ENCODE measurements at regions not wholly inside any gene's neighbourhood (a gene's known extent, or its start where the extent isn't known, plus 50 kb on each side); places are given as distances from the start of the nearest gene placed in this dataset.

DNA sequence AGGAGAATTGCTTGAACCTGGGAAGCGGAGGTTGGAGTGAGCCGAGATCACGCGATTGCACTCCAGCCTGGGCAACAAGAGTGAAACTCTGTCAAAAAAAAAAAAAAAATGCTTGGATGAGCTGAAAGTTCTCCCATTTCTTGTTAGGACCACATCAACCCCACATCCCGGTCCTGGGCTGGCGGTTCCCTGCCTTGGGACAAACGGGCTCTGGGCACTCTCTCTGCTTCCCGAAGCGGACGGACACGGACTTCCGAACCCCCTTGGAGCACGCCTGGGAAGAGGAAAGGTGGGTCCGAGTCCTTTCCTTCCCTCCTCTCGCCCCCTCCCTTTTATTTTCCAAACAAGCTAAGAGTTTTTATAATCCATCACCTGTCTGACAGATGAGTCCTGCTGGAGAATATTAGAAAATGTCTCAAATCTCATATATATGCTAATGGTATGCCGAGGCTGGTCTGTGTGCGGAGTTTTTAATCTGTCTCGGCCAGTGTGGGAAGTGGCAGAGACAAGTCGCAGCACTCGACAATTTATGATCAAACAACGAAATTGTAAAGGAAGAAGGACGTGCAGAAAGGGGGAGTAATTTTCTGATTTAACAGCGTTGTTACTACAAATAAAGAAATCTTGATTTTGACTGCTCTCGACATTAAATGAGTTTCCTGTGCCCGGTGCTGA is 257.9 kb upstream of the IRX4 start:
- DNase-seq (ENCODE audit: low spot score): peak; percentile 55
- intact Hi-C loops (cut with DNase I): no loop called here

DNA sequence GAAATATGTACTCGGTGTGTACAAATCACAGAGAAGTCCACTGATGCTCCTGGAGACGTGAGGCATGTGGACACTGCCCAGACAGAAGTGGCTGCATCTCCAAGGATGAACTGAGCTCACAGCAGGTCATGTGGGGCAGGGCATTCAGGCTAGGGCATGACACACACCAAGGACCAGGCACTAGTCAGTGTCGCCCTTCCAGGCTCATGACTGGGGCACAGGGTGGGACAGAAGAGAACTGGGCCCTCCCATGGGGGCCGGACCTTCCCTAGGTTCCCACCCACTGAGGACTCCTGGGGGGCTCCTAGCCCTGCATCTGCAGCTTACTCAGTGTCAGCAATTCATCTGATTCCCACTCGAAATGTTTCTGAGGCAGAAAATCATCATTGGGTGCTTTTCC is 256.8 kb upstream of the IRX4 start:
- peak; percentile 63 for DNase-seq (ENCODE audit: low spot score)
- intact Hi-C loops (cut with DNase I): no loop called here

DNA sequence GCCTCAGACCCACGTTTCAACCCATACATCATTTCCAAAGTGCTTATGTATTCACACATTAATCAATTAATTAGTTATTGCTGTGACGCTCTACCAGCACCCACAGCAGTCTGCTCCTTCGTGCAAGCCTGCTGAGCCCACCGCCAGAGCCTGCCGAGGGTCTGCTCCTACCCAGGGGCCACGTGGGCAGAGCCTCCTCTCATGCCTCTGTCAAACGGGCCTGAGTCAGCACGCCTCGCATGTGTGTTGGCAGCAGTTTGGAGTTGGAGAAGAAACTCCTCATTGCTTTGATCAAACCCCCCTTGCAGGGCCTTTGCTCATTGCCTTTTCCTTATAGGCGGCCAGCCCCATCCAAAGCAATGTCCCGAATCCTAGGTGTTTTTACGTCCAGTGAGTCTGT is 256.2 kb upstream of the IRX4 start:
- peak; percentile 62 for DNase-seq (ENCODE audit: low spot score)

DNA sequence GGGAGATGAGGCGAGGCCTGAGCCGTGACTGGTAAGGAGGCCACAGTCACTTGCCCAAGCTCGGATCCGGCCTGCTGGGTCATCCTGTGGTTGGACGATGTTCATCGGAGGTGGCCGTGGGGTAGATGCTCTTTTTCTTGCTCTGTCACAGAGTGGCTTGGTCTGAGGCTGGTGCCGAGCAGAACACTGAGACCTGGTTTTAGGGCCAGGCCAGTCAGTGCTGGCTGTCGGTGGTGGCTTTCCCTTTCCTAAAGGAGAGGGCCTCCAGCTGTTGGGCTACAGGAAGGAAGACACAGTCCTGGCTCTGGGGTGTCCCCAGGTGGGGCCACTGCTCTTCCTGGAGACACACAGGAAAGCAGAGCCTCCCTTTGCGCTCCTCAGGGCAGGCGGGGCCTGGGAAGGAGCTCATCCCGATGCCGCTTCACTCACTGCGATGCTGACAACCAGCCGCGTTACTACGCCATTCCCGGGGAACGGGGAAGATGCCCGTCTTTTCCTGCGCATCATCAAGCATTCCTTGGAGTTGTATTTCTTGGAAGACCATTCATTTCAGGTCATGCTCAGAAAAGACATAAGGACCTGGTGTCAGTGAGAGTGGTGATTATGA is 254.8 kb upstream of the IRX4 start:
- intact Hi-C loops (cut with DNase I): no loop called here
- peak; percentile 35 for DNase-seq (ENCODE audit: low spot score)

More for the DNA sequence above, 256.2 kb upstream of the IRX4 start:
- intact Hi-C loops (cut with DNase I): no loop called here

DNA sequence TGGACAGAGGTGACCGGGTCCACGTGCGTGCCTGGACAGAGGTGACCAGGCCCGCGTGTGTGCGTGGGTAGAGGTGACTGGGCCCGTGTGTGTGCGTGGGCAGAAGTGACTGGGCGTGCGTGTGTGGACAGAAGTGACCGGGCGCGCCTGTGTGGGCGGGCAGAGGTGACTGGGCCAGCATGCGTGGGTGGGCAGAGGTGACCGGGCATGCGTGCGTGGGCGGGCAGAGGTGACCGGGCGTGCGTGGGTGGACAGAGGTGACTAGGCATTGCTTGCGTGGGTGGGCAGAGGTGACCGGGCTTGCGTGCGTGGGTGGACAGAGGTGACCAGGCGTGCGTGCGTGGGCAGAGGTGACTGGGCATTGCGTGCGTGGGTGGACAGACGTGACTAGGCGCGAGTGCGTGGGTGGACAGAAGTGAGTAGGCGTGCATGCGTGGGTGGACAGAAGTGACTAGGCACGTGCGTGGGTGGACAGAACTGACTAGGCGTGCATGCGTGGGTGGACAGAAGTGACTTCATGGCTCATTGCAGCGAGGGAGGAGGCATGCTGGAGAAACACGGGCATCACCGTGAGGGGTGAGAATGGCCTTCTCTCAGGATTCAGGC is 254.1 kb upstream of the IRX4 start:
- DNase-seq (ENCODE audit: low spot score): peak; percentile 56
- intact Hi-C loops (cut with DNase I): no loop called here

DNA sequence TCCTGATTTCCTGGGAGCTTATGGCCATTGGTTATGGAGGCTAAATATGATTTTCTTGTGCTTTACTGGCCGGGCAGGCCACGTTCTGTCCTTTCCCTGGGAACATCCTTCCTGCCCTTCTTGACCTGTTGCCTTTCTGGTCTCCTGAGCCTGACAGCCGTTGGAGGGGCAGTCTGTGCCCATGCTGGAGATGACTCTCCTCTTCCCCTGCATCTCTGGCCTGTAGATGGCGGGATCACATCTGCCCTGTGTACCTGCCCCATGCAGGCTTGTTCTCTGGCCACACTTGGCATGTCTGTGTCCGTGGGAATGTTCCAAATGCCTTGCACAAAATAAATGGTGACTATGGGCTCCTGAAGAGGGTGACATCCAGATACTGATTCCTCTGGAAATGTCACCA is 253.1 kb upstream of the IRX4 start:
- intact Hi-C loops (cut with DNase I): no loop called here
- peak; percentile 38 for DNase-seq (ENCODE audit: low spot score)

DNA sequence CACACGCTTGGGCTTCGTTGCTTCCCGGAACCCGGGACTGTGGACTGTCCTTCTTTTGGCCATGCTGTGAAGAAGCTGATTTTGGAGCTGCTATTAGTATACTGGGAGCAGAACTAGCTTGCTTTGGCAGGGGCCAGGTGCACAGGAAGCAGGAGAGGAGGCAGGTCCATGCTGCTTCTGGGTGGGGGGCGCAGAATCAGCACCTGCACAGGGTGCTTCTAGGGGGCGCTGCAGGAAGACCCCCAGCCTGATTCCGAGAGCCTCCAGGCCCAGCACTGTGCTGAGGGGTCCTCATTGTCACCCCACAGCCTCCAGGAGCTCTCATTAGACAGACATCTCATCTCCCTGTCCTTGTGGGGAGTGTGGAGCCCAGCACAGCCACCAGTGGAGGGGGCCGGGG is 252.6 kb upstream of the IRX4 start:
- peak; percentile 67 for DNase-seq (ENCODE audit: low spot score)
- intact Hi-C loops (cut with DNase I): no loop called here

DNA sequence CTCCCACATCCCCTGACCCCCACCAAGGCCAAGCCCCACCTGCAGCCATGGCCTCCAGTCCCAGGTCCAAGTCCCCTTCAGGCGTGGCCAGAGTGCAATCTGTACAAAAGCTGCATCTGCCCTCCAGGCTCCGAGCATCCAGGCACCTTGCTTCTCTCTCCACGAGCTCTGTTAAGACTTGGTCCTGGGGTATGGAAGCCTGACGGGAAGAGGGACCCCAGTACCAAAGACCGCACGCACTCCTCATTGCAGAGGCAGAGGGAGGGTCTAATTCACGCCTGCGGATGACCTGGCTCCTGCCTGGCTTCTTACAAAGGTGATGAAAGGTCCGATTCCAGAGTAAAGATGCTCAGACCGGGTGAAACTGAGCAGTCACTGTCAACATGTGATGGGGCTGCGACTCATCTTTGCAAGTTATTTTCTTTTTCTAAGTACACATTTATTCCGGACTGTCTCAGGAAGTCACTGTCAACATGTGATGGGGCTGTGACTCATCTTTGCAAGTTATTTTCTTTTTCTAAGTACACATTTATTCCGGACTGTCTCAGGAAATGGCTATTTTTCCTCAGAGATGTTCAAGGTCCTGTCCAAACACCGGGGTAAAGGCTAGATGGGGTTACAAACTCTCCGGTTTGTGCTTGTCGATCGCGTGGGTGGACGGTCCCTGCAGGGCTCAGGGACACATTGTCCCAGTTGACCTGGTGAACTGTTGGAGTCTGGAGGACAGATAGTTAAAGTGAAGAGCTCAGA is 252.0 kb upstream of the IRX4 start:
- DNase-seq (ENCODE audit: low spot score): peak; percentile 47
- intact Hi-C loops (cut with DNase I): no loop called here

DNA sequence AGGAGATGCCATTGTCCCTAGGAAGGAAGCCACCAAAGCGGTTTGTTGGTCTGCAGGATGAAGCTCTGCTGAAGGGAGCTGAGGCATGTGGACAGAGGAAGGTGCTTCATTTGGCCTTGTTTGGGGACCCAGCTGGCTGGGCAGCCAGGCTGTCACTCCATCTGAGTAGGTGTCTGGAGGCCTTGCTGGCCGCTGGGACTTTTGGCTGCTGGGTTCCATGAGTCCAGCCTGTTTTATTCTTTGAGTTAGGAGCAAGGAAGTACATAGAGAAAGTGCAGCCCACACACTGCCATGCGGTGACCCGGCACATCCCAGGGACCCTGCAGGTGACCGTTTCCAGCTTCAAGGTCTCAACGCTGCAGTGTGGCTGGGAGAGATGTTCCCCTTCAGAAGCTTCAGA is 251.2 kb upstream of the IRX4 start:
- no peak for DNase-seq (ENCODE audit: low spot score)
- intact Hi-C loops (cut with DNase I): no loop called here

DNA sequence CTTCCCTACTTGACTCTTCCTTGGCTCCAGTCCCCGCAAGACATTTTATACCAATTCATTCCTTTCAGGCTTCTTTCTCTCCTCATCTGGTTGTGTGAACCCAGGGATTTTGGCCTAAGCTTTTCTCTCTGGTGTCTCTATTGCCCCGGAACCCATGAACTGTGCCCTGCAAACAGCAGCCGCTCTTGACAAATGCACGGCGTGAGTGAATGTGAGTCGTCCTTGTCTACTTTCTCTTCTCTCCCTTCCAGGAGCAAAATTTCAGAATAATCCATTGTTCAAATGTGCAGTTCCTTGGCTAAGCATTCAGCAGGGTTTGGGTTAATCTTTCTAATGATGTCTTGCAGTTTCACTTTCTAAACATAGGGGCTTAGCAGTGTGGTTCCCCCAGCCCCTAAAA is 250.4 kb upstream of the IRX4 start:
- DNase-seq (ENCODE audit: low spot score): no peak
- intact Hi-C loops (cut with DNase I): no loop called here

DNA sequence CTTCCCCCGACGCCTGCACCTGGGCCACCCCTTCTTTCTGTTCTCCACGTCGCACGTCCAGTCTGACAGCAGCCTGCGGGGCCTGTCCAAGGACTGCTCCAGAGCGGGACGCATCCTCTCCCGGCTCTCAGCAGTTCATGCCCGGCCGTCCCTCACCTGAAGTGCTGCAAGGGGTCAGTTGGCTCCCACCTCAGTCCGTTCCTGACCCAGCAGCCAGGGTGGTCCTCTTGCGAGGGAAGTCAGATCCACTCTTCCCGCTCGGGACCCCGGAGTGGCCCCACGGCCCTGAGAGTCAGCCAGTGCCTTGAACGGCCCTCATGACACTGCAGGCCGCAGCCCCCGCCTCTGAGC is 249.7 kb upstream of the IRX4 start:
- intact Hi-C loops (cut with DNase I): no loop called here
- peak; percentile 74 for DNase-seq (ENCODE audit: low spot score)

DNA sequence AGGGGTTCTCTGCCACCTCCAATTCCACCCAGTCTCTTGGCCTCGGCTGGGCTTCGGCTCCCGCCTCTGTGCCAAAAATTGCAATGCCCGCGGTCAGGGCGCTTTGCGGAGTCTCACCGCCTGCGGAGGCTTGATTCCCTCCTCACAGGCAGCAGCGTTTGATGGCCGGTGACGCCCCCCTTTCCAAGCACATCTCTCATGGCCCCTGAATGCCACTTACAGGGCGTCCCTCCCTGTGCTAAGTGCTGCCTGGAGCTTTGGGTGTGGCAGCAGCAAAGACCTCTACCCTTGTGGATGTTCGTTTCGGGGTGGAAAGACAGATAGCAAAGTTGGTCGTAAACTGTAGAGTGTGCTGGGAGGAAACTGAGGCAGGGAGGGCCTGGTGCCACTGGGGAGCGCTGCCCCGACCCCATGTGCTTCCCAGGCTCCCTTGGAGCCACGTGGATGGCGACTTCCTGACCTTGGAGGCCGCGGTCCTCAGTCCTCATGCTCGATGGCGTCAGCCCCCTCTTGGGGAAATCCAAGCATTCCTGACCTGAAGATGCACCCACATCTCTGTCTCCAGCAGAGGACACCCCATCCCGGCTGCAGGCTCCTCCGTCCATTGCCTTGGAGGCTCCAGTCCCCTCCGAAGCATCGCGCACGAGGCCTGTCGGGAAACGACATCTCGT is 249.2 kb upstream of the IRX4 start:
- peak; percentile 60 for DNase-seq (ENCODE audit: low spot score)
- intact Hi-C loops (cut with DNase I): no loop called here

DNA sequence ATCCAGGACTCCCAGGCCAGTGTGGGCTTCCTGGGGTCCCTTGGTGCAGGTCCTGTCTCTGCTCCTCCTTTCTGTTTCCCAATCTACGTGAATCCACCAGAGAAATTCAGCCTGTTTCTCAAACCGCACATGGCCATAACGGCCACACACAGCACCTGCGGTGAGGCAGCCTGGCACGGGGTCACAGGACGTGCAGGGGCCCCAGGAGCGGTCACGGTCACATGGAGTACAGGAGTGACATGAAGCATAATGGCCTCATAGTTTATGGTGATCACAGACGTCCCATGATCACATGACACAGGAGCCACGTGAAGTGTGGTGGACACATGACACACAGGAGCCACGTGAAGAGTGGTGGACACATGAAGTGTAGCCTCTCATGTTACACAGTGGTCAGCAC is 248.5 kb upstream of the IRX4 start:
- peak; percentile 59 for DNase-seq (ENCODE audit: low spot score)
- intact Hi-C loops (cut with DNase I): no loop called here

DNA sequence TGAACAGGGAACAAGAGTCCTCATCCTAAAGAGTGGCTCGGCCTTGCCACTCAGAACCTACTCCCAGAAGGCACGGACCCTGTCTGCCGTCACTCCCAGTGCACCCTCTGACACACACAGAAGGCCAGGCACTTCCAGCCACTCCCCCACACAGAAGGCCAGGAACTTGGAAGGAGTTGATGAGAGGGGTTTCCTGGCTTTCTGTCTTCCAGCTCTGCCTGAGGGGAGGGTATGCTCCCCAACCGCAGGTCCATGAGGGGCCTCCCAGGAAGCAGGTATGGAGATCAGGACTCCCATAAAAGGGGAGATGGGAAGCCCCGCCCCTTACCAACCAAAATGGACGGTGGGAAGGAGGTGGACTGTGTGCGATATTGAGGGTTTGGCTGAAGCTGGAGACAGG is 247.6 kb upstream of the IRX4 start:
- peak; percentile 44 for DNase-seq (ENCODE audit: low spot score)
- intact Hi-C loops (cut with DNase I): no loop called here

DNA sequence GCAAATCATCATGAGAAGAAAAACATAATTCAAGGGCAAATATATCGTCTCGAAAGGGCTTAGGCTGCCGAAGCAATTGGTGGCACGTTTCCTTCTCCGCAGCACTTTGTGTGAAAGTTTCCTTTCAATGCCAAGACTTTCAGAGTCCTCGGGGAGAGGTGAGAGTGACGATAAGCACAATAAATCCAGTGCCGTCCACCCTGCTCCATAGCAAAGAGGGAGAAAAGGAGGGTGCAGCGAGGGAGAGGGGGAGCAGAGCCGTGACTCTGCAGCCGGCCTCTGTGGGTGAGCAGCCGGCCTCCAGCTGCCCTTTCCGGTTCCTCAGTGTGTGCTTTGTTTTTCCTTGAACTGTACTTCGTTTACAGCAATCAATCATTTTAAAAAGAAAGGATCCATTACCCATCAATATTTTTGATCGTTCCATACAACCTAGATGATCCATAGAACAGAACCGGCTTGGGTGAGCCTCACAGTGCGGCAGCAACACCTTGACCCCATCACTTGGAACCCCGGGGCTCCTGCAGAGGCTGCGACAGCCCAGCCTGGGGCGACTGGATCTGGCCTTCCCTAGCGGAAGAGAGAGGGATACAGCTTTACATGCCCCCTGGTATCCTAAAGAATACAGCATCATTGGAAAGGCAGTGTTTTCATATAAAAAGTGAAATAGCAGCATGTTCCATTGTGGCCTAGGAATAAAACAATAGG is 247.0 kb upstream of the IRX4 start:
- intact Hi-C loops (cut with DNase I): no loop called here
- DNase-seq (ENCODE audit: low spot score): peak; percentile 24

DNA sequence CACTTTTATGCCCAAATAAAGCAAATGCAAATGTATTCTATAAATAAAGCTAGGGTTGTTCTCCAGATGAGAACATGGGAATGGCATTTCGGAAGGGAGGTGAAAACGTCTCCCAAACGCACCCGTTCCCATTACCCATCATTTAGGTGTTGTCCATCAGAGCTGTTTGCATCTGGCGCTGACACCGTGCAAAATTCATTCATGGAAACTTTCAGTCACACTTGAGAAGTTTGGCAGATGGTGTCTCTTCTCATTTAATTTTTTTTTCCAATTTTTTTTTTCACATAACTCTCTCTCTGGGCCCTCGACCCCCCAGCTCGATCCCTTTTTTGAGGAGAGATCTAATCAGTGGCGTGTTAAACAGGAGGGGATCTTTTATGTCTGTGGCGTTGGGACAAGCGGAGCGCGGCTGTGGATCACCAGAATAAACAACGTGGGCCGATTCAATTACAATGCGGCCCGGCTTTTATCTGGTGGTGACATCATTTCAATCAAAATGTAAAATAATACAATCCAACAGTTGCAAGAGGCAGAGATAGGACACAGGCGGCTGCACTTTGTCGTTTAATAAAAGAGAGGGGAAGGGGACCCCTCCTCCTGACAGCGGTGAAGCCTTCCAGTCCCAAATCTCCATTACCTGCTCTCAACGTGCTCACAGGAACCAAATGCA is 246.1 kb upstream of the IRX4 start:
- no peak for DNase-seq (ENCODE audit: low spot score)
- intact Hi-C loops (cut with DNase I): no loop called here

DNA sequence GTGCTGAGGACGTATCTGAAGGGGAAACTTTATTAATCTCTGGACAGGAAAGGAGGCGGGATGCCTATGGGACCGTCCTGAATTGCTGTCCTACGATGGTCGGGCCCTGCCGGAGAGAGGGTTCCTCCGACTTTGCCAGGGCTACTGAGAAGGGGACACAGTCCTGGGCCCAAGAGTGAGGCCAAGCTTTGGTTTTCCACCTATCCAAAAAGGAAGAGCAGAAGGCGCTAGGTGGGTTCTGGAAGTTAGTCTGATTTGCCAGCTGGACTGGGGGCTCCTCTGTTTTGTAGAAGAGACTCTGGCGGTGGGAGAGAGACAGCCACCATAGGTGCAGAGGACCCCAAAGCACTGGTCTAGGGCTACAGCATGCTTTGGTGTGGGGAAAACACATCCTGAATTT is 243.8 kb upstream of the IRX4 start:
- intact Hi-C loops (cut with DNase I): no loop called here

DNA sequence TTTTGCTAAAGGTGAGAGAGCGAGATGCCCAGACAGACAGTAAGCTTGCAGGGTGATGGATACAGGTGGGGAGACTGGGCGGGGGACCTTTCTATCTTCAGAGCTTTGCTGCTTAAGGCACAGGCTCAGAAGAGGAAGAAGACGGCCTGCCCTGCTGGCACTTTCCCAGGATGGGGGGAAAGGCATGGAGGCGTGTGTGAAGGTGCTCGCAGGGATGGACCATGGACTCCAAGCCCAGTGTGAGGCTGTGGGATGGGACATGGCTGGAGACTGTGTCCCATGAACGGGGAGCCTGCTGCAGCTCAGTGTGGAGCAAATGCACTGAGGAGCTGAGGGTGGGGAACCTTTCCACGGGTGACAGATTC is 243.2 kb upstream of the IRX4 start:
- no peak for DNase-seq (ENCODE audit: low spot score)
- intact Hi-C loops (cut with DNase I): no loop called here

More for the DNA sequence above, 243.8 kb upstream of the IRX4 start:
- no peak for DNase-seq (ENCODE audit: low spot score)

Measured in cardiac septum (tissue), 1 donor.